GM19099 (cell line): ENCODE measurements at regions not wholly inside any gene's neighbourhood (a gene's known extent, or its start where the extent isn't known, plus 50 kb on each side); places are given as distances from the start of the nearest gene placed in this dataset.

Source experiments
- POLR2A ChIP-seq: IDR thresholded peaks from 3 replicates; pipeline ENCODE4 v1.6.1; 2011; ENCODE audit warnings: low read depth; ENCODE audit not compliant: insufficient read length; ENCODE audit errors: extremely low read depth

- no peak for TF ChIP-seq POLR2A
These were observed 202.0 kb downstream of the GLI2 start for GRCh38 chr2:120937686-120938044.

GRCh38 chr2:120938045-120938771 lies 202.5 kb downstream of the GLI2 start:
- no peak for TF ChIP-seq POLR2A

GRCh38 chr2:120939595-120940318 lies 204.1 kb downstream of the GLI2 start:
- no peak for TF ChIP-seq POLR2A

GRCh38 chr2:120940319-120940696 lies 204.6 kb downstream of the GLI2 start:
- no peak for TF ChIP-seq POLR2A

GRCh38 chr2:120940726-120941256 lies 205.1 kb downstream of the GLI2 start:
- TF ChIP-seq POLR2A, result no peak

GRCh38 chr2:120941571-120942120 lies 206.0 kb downstream of the GLI2 start:
- no peak for TF ChIP-seq POLR2A

- TF ChIP-seq POLR2A, result no peak
These were observed 207.0 kb downstream of the GLI2 start for GRCh38 chr2:120942658-120943057.

- TF ChIP-seq POLR2A, result no peak
These were observed 207.9 kb downstream of the GLI2 start for GRCh38 chr2:120943403-120944034.

GRCh38 chr2:120944575-120944974 lies 208.9 kb downstream of the GLI2 start:
- TF ChIP-seq POLR2A, result no peak

GRCh38 chr2:120945091-120945490 lies 209.4 kb downstream of the GLI2 start:
- TF ChIP-seq POLR2A, result no peak

- no peak for TF ChIP-seq POLR2A
These were observed 210.3 kb downstream of the GLI2 start for GRCh38 chr2:120945832-120946499.

GRCh38 chr2:120947327-120947726 lies 211.7 kb downstream of the GLI2 start:
- TF ChIP-seq POLR2A, result no peak

- no peak for TF ChIP-seq POLR2A
These were observed 212.5 kb downstream of the GLI2 start for GRCh38 chr2:120947982-120948661.

- TF ChIP-seq POLR2A, result no peak
These were observed 213.0 kb downstream of the GLI2 start for GRCh38 chr2:120948662-120949011.
